ENCODE measurements at regions not wholly inside any gene's neighbourhood (a gene's known extent, or its start where the extent isn't known, plus 50 kb on each side); places are given as distances from the start of the nearest gene placed in this dataset.

DNA sequence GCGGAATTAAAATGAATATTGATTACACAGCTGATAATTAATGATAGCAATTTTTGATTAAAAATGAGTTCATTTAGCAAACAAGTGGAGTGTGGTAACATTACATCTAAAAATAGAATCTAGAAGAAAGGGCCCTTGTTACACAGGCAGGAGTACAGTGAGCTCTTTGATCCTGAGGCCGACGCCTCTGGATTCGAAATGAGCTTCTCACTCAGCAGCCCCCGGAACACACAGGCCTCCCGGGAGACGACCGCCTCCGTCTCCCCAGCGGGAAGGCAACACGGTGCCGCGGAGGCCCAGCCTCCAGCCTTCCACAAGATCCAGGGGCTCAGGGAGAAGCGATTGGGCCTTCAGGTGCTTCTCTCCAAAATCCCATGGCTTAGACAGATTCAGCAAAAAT is 379.1 kb downstream of the BRD1 start:
- no peak for DNase-seq

DNA sequence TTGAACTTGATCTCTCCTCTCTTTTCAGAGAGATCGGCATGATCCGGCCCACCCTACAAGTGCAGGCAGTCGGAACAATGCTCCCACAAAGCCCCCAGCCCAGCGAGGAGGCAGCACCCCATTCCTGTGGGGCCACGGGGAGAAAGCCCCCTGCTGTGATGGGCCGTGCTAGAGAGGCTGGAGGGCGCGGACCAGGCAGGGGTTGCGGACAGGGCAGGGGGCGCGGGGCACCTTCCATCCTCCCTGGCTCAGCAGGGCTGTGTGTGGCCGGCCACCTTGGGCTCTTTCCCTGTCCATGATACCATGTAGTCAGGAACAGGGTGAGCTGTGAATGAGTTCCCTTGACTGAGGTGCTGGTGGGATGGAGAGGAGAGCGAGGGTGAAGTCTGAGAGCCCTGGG is 379.8 kb downstream of the BRD1 start:
- DNase-seq: no peak

DNA sequence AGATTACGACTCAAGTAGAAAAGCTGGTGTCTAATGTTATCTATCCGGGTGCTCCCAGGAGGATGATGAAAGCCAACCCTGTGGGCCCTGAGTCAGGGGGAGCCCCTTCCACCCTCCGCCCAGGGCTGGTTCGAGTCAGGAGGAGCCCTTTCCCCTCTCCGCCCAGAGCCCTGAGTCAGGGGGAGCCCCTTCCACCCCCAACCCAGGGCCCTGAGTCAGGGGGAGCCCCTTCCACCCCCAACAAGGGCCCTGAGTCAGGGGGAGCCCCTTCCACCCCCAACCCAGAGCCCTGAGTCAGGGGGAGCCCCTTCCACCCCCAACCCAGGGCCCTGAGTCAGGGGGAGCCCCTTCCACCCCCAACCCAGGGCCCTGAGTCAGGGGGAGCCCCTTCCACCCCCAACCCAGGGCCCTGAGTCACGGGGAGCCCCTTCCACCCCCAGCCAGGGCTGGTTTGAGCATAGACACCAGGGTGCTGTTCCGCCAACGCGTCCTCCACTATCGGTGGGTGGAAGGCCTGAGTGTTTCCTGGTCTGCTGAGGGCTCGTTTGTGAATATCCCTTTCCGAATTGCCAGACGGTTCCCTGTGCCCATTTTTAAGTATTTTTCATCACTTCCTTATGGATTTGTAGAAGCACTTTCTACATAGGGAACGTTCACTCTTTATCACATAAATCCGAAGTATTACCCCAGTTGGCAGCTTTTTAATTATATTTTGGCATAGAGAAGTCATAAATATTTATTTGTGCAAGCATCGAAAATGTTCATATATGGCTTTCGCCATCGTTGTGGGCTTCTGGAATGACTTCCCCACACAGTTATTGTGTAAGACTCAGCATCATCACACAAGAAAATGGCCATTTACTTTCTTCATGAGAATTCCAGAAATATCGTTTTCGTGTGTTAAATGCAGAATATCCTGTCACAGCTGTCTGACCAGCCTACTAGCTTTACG is 380.6 kb downstream of the BRD1 start:
- DNase-seq: peak; percentile 41

DNA sequence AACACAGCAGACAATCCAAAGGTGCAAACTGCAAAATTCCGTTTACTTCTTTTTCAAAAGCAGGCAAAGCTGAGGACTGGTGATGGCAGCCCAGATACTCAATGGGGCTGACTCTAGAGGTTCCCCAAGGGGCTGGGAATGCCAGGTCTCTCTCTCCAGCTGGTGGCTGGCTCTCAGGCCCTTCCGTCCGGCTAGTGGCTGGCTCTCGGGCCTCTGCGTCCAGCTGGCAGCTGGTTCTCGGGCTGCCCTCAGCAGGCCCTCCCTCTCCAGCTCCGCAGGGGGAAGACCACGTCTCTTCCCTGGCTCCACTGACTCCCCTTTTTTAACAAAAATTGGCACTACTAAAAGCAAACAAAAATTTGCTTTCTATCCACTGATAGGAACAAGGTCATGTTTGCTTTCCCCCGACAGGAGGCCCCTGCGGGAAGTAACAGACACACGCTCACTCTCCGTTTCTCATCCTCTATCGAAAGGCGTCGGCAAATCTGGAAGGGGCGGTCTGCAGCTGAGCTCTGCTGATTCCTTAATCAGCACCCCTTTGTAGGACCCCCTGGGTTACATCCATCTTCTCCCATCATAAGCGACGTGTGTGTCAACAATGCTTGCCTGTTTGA is 381.4 kb downstream of the BRD1 start:
- no peak for DNase-seq

DNA sequence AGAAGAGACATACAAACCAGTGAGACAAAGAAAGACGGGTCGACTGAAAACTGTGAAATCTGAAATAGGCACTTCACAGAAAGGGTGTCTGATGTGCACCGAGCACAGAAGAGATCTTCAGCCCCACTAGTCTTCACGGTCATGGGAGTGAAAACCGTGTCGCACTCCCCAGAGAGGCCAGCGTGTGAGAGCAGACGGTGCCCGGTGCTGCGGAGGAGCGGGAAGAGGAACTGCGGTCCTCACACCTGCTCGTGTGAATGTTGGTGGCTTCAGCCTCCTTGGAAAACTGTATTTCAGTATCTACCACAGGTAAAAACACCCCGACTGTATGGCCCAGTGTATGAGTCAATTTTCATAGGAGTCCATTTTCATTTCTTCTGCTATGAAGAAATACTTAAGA is 382.9 kb downstream of the BRD1 start:
- DNase-seq: no peak

DNA sequence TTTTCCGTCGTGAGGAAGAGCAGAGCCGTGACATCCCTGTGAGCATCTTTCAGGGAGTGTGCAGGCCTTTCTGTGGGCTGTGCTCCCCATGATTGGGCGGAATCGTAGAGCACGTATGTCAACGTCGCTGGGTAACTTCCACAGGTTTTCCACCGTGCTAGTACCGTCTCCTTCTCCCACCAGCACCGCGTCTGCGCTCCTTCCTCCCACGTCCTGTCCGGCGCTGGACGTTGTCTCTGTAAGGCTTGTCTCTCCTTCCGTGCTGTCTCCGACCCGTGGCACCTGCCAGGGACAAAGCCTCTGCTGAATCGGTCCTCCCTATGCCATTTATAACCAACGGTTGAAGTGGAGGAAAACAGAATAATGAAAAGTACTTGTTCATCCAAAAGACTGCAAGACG is 386.7 kb downstream of the BRD1 start:
- no peak for DNase-seq

DNA sequence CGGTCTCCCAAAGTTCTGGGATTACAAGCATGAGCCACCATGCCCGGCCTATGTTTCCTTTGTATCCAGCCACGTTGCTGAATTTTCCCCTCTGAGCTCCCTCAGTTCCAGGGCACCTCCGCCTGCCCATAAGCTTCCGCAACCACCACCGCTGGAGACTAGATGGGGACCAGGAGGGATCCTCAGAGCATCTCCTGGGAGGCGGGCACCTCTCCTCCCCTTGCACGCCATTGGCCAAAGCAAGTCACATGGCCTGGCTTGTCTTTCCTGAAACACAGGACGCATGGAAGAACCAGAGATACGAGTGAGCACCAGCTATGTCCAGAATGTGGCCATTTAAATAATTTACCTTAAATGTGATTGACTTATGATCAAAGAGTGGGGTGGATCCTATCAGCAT is 388.3 kb downstream of the BRD1 start:
- DNase-seq: no peak

DNA sequence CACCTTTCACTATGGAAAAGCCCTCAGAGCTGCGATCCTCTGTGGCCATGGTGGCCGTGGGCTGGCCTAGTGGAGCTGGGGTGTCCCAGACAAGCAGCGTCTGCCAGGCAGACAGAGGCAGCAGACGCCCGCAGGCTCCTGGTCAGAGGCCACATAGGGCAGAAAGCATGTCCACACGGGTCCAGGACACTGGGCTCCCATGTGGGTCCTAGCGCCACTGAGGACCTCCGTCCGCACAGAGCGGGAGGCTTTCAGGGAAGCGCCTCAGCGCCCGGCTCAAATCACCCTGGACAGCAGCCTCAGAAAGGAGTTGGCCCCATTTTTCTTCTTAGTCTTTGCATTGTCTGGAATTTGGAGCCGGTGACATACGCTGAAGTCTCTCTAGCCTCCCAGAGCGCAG is 389.7 kb downstream of the BRD1 start:
- no peak for DNase-seq

DNA sequence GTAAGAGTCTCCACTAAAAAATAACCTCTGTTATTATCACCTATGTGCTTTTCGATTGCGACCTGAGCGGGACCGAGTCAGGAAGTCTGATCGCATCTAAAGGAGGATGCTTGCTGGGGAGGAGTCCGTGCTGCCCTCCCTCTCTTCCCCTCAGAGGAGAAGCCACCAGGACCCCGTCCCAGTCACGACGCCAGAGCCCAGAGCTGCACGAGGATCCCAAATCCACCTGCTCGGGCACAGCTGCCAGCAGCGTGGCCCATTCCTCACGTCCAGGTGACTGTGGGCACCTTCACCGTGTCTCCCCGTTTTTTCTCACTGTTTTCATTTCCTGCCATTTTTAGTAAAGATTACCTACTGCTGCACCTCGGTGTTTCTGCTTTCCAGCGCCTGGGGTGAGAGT is 390.3 kb downstream of the BRD1 start:
- DNase-seq: no peak

DNA sequence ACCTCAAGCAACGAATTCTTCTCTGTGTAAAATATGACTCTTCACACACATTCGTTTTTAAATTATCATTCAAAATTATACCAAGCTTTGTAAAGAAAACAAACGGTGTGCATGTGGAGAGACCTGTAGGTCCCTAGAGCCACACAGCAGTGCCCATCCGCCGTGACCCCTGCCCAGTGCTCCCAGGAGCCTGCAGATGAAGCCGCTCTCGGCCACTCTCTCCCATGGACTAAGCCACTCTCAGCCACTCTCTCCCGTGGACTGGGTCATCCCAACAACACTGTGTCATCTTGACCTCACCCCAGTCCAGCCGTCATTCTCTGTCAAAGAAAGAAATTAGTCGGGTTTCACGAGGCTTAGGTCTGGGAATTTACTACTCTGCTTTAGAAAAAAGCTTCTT is 391.6 kb downstream of the BRD1 start:
- no peak for DNase-seq

DNA sequence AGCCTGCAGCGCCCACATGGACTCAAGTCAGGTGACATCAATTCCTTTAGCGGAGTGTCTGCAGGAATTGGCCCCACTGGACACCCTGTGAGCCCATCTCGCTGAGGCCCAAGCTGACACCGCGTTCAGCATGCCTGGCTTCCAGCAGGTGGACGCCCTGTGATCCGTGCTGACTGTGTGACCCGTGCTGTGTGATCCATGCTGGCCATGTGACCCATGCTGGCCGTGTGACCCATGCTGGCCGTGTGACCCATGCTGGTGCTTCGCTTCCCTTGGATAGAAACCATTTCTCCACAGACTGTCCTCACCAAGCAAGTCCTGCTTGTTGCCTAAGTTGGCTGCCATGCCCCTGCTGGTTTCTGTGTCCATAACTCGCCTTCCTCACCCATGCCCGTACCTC is 392.1 kb downstream of the BRD1 start:
- no peak for DNase-seq

DNA sequence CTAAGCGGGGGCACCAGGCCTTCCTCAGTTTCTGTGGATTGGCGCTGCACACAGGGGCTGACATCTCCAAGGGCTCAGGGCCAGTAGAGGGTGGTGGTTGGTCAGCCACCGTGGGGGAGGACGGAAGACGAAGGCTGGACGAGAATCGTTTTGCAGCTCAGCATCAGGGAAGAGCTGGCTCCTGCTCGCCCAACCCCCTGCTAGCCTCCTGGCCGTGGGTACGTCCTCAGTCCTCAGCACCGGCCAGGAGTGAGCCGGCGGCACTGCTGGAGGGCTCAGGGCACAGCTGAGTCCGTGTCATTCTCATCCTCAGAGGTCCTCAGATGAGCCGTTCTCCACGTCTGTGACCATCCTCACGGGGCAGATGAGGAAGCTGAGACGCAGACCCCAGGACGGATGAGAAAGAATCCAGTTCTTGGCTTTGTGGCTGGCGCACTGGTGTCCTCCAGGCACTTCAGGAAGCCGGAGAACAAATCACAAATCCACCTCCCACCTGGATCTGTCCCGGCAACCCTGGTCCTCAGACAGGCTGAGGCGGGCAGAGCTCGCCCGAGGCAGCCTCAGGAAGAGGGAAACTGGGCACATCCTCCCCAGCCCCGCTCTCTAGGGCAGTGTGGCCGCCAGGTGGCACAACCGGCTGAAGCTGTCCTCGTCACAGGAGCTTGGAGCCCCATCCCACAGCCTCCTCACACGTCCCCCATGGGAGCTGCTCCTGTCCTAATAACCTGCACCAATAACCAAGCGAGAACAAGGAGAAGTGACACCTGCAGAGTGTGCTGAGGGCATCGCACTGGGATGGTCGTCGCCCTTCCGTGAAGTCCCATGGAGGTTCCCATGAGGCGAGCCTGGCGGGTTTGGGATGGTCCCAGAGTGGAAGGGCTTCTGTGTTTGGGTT is 393.7 kb downstream of the BRD1 start:
- no peak for DNase-seq

DNA sequence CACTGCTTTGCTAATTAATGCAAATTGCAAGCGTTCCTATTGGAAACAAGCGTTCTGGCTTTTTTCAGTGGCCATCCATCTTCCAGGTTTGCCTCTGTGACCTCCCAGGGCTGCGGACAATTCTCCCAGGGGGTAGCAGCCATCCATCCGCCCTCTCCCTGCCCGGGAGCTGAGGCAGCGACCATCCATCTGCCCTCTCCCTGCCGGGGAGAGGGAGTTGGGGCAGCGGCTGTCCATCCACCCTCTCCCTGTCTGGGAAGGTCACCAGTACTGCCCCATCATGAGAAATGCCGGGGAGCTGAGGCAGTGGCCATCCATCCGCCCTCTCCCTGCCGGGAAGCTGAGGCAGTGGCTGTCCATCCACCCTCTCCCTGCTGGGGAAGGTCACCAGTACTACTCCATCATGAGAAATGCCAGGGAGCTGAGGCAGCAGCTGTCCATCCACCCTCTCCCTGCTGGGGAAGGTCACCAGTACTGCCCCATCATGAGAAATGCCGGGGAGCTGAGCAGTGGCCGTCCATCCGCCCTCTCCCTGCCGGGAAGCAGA is 394.7 kb downstream of the BRD1 start:
- no peak for DNase-seq

DNA sequence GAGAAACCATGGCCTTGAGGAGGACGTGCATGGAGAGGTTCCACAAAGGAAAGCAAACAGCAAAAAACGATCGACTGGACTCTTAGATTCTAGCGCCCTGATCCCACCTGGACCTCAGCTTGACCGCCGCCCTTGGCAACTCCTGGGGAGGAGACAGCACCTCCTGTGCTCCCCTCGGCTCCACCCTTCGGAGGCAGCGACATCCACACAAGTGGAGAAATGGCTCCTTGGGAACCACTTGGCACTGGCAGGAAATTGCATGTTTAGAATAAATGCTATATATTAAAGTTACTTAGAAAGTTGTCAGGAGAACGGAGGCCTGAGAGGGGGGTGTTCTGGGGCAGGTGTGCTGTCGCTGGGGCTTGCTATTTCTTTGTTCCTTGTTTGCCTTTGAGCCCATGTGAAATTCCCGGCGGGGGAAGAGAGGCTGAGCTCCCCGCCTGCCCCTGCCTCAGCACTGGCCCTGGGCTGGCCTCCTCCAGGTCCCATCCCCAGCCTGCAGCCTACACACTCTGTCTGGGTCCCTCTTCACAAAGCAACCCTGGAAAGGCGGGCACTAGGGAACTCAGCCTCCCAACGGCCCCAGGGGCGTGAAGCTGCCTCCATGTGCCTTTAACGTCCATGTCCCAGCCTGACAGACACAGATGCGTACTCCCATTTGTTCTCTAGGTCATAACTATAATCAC is 395.3 kb downstream of the BRD1 start:
- DNase-seq: no peak

DNA sequence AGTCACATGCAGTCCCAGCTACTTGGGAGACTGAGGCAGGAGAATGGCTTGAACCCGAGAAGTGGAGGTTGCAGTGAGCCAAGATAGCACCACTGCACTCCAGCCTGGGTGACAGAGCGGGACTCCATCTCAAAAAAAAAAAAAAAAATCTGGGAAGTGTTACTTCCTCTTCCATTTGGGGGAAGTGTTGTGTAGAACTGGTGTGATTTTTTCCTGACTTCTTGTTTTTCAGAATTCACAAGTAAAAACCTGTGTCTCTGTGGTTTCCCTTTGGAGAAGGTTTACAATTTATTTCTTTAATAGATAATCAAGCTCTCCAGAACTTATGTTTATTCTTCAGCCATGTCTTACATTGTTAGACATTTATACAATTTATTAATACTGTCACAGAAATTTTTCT is 396.1 kb downstream of the BRD1 start:
- DNase-seq: no peak

DNA sequence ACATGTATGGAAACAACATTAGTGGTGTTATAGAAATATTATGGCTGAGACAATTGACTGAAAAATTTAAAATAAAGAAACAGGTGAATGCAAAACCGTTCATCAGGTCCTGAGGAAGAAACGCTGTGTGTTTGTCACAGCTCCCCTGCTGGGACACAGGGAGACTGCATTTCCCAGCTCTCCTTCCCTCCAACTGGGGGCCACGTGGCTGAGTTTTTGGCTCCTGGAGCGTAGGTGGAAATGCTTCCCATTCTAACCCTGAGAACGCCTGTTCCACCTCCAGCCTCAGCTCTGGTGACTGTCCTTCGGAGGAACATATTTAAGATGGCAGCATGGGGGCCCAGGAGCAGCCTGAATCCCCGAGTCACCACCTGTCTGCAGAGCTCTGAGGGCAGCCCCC is 398.6 kb downstream of the BRD1 start:
- DNase-seq: no peak

DNA sequence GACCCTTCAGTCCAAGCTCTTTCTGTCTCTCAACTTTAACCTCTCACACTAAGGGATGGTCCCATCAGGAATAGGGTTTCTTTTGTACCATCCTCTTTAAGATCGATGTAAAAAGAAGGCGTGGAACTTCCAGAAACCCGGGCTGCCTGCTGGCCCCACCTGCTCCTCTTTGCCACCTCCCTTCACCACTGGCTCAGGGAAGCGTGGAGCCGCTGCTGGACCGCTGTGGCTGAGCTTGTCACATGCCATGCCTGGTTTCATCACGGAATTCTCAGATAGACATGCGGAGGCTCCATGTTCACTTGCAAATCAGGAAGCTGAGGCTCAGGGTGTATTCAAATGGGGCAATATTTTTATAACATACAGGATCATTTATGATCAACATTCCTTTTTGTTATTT is 399.7 kb downstream of the BRD1 start:
- DNase-seq: no peak

DNA sequence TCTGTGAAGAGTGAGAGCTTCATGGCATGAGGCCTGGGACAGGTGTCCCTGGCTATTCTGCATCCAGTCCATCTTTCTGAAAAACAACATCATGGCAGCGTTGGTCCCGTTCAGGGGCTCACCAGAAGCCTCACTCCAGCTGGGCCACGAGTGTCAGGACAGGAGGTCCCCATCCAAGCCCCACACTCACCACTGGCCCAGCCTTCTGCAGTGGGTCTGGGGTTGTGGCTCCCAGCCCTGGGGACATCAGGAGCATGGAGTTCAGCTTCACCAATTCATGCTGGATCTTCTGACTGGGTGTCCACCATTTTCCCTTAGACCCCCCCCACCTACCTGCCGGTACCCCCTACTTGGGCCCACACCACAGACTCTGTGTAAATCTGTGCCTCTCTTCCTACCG is 400.3 kb downstream of the BRD1 start:
- no peak for DNase-seq

DNA sequence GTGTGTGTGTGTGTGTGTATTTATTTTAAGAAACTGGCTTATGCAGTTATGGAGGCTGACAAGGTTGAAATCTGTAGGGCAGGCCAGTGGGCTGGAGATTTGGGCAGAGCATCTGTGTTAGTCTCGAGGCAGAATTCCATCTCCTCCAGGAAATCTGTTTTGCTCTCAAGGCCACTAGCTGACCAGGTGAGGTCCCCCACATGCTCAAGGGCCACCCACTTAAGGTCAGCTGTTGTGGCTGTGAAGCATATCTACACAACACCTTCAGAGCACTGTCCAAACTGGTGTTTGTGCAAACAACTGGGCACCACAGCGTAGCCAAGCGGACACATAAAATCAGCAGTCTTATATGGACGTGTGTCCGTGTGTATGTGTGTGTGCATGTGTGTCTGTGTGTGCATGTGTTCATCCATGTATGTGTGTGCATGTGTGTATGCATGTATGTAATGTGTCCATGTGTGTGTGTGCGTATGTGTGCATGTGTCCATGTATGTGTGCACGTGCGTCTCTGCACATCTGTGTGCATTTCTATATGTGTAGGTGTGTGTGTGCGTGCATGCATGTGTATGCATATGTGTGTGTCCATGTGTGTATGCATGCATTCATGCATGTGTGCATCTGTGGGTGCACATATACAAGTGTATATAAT is 400.9 kb downstream of the BRD1 start:
- DNase-seq: no peak

DNA sequence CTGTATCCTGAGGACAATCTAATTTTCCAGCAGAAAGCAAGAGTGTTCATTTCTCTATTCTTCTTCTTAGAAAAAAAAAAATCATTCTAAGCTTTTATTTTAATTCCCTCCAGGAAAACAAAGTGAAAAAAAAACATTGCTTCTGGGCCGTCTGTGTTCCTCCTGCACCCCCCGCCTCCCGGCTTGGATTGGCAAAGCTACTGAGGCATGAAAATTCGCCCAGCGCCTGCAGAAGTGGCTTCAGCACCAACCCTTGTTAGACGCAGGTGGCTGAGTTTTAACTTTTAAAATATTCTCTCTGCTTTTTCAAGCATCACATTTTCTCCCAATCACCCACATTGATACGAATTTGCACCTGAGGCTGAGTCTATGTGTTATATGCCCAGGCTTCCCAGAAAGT is 401.6 kb downstream of the BRD1 start:
- no peak for DNase-seq

DNA sequence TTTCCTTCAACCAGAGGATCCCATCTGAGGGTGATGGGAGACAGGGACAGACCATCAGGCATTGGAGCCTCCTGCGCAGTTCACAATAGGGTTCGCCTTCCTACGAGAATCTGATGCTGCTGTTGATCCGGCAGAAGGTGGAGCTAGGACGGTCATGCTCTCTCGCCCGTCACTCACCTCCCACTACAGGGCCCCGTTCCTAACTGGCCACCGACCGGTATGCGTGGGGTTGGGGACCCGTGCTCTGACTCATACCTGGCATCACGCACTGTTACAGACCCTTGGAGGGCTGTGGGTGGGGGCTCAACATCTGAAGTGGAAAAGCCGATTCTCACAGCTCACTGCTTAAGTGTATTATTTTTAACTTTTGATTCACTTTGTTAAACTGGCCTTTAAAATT is 402.3 kb downstream of the BRD1 start:
- DNase-seq: no peak

DNA sequence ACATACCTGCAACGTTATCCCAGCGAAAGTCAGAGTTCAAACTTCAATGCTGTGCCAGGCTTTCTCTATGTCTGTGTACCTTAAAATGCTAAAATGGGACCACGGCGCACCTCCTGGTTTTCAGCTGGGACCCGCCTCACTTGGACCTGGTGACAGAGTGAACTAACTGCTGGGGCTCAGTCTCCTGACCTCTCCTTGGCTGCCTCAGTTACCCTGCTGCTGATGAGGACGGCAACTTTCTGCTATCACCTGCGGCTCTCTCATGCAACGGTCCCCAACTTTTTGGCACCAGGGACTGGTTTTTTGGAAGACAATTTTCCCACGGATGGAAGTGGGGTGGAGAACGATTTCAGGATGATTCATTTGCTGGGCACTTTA is 402.8 kb downstream of the BRD1 start:
- no peak for DNase-seq
